HFFc6 (cell line): ENCODE measurements at regions not wholly inside any gene's neighbourhood (a gene's known extent, or its start where the extent isn't known, plus 50 kb on each side); places are given as distances from the start of the nearest gene placed in this dataset.
"Not testable (repeated sequence)": the region's sequence is repeated elsewhere in the genome, so short reads cannot be mapped to it uniquely, and the experiment has no call there.

Experiments
- DNase-seq: peaks from one replicate; pipeline ENCODE4 v3.0.0-alpha.2; 2018
- H3K27ac Mint-ChIP-seq: 2 replicates; pipeline ENCODE4 v1.8.0; 2020; ENCODE audit warnings: mild to moderate bottlenecking, mixed read lengths
- H3K27me3 Mint-ChIP-seq: 2 replicates; pipeline ENCODE4 v1.8.0; 2021; ENCODE audit warnings: mild to moderate bottlenecking, moderate library complexity, mixed read lengths; ENCODE audit not compliant: insufficient read depth
- H3K36me3 Mint-ChIP-seq: 2 replicates; pipeline ENCODE4 v1.8.0; 2021; ENCODE audit warnings: low read depth, mixed read lengths
- H3K4me1 Mint-ChIP-seq: 2 replicates; pipeline ENCODE4 v1.8.0; 2020; ENCODE audit warnings: low read depth, mixed read lengths
- H3K4me3 Mint-ChIP-seq: 2 replicates; pipeline ENCODE4 v1.8.0; 2020; ENCODE audit warnings: mild to moderate bottlenecking, moderate library complexity, mixed read lengths
- H3K9me3 Mint-ChIP-seq: 2 replicates; pipeline ENCODE4 v1.8.0; 2020; ENCODE audit warnings: mild to moderate bottlenecking, mixed read lengths
- CTCF ChIP-seq: fragments of 200-600 bp; sonication (generic); IDR thresholded peaks from 2 replicates; pipeline ENCODE4 v1.5.0; 2021; ENCODE audit warnings: antibody characterized with exemption, mild to moderate bottlenecking

- H3K27me3 Mint-ChIP-seq: peaks cover 4% of the 10 kb centered on the region
- no peak for DNase-seq
- no peak overlapping the region for H3K4me3 Mint-ChIP-seq
- H3K4me1 Mint-ChIP-seq: no peaks in the 10 kb centered on the region
- no peaks in the 10 kb centered on the region for H3K36me3 Mint-ChIP-seq
- TF ChIP-seq CTCF: no peak
- H3K9me3 Mint-ChIP-seq: peaks cover 19% of the 10 kb centered on the region
- no peak overlapping the region for H3K27ac Mint-ChIP-seq
These were observed 75.7 kb upstream of the LRPAP1 start for GRCh38 chr4:3607690-3608552.

GRCh38 chr4:3606850-3607249 lies 74.6 kb upstream of the LRPAP1 start:
- not testable (repeated sequence) for H3K4me1 Mint-ChIP-seq, H3K27me3 Mint-ChIP-seq, H3K27ac Mint-ChIP-seq, DNase-seq, H3K4me3 Mint-ChIP-seq, H3K36me3 Mint-ChIP-seq
- H3K9me3 Mint-ChIP-seq: peaks cover 16% of the 10 kb centered on the region

- not testable (repeated sequence) for DNase-seq, H3K4me3 Mint-ChIP-seq, H3K27ac Mint-ChIP-seq, H3K4me1 Mint-ChIP-seq, H3K36me3 Mint-ChIP-seq
- Mint-ChIP-seq H3K9me3 (peaks cover 11% of the 10 kb centered on the region), H3K27me3 (peaks cover 11% of the 10 kb centered on the region)
These were observed 74.0 kb upstream of the LRPAP1 start for GRCh38 chr4:3606271-3606670.

- Mint-ChIP-seq H3K27me3 (peaks cover 11% of the 10 kb centered on the region), H3K9me3 (peaks cover 11% of the 10 kb centered on the region), H3K4me3 (no peak overlapping the region), H3K4me1 (no peaks in the 10 kb centered on the region), H3K27ac (no peak overlapping the region), H3K36me3 (no peaks in the 10 kb centered on the region)
- no peak for DNase-seq
- no peak for TF ChIP-seq CTCF
These were observed 73.3 kb upstream of the LRPAP1 start for GRCh38 chr4:3605491-3605890.

GRCh38 chr4:3602886-3603645 lies 70.8 kb upstream of the LRPAP1 start:
- H3K9me3 Mint-ChIP-seq, H3K4me3 Mint-ChIP-seq, DNase-seq, H3K4me1 Mint-ChIP-seq, H3K27ac Mint-ChIP-seq, H3K36me3 Mint-ChIP-seq: not testable (repeated sequence)
- peaks cover 11% of the 10 kb centered on the region for H3K27me3 Mint-ChIP-seq

- Mint-ChIP-seq H3K36me3 (no peaks in the 10 kb centered on the region), H3K27me3 (peaks cover 7% of the 10 kb centered on the region; the same call in 1 of the 2 replicates), H3K4me3 (no peak overlapping the region), H3K9me3 (peaks cover 4% of the 10 kb centered on the region; the same call in 1 of the 2 replicates), H3K4me1 (no peaks in the 10 kb centered on the region), H3K27ac (no peak overlapping the region)
- TF ChIP-seq CTCF: no peak
- no peak for DNase-seq
These were observed 69.8 kb upstream of the LRPAP1 start for GRCh38 chr4:3601992-3602391.

- H3K27me3 Mint-ChIP-seq, DNase-seq, H3K4me1 Mint-ChIP-seq, H3K9me3 Mint-ChIP-seq, H3K4me3 Mint-ChIP-seq, H3K27ac Mint-ChIP-seq, H3K36me3 Mint-ChIP-seq: not testable (repeated sequence)
These were observed 69.0 kb upstream of the LRPAP1 start for GRCh38 chr4:3601108-3601690.
